ENCODE measurements at regions not wholly inside any gene's neighbourhood (a gene's known extent, or its start where the extent isn't known, plus 50 kb on each side); places are given as distances from the start of the nearest gene placed in this dataset.

- TF ChIP-seq CTCF (conservative IDR thresholded peaks at IDR 0.05; ENCODE audit: low read length) (no peak), EZH2phosphoT487 (IDR thresholded peaks at IDR 0.05; ENCODE audit: borderline replicate concordance) (no peak)
Measured at GRCh38 chr2:43045866-43046265, 180.5 kb downstream of the ZFP36L2 start.

Data from Loucy (cell line).